Right lobe of liver (tissue), 4 donors: ENCODE measurements at regions not wholly inside any gene's neighbourhood (a gene's known extent, or its start where the extent isn't known, plus 50 kb on each side); places are given as distances from the start of the nearest gene placed in this dataset.

Source experiments
- POLR2A ChIP-seq: fragments of 450-650 bp; IDR thresholded peaks from one replicate; pipeline ENCODE4 v1.6.1; 2017; ENCODE audit warnings: antibody characterized with exemption, mild to moderate bottlenecking
- TF ChIP-seq, protein P1 (sequence below), 4 donors: fragments of 200-600 bp in 3 of 4; fragments of 450-650 bp in 1 of 4; IDR thresholded peaks; one replicate each; pipeline versions ENCODE4 v1.5.1 to v1.8.0; 2016 to 2022; ENCODE audit warnings: antibody characterized with exemption in 4 of 4, mild to moderate bottlenecking in 2 of 4
- donor health status: DM: no; HTN: no; CAD: no.
- donor health status: DM: no; HTN: no; CAD: no.
- donor health status: DM: no; HTN: yes; CAD: no.

DNA sequence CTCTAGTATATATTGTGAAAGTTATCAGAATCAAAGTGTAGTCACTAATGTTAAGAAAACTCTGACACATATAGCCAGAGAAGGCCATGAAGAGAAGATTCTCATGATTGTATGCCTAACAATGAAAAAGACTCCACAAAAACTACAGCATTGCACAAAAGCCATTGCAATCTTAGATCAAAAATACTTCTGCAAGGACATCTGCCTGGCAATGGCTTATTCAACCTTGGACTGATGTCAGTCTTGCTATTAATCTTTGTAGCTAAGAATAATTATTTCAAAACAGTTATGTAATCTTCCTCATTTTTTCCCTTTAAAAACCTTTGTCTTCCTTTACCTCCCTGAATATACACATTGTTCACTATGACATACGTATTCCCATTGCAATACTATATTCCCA, 55.3 kb upstream of the SLC36A4 start:
- no peak for TF ChIP-seq POLR2A
- TF ChIP-seq, protein P1, sequence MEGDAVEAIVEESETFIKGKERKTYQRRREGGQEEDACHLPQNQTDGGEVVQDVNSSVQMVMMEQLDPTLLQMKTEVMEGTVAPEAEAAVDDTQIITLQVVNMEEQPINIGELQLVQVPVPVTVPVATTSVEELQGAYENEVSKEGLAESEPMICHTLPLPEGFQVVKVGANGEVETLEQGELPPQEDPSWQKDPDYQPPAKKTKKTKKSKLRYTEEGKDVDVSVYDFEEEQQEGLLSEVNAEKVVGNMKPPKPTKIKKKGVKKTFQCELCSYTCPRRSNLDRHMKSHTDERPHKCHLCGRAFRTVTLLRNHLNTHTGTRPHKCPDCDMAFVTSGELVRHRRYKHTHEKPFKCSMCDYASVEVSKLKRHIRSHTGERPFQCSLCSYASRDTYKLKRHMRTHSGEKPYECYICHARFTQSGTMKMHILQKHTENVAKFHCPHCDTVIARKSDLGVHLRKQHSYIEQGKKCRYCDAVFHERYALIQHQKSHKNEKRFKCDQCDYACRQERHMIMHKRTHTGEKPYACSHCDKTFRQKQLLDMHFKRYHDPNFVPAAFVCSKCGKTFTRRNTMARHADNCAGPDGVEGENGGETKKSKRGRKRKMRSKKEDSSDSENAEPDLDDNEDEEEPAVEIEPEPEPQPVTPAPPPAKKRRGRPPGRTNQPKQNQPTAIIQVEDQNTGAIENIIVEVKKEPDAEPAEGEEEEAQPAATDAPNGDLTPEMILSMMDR (IDR thresholded peaks at IDR 0.05) = no peak
